H9 (cell line): ENCODE measurements at regions not wholly inside any gene's neighbourhood (a gene's known extent, or its start where the extent isn't known, plus 50 kb on each side); places are given as distances from the start of the nearest gene placed in this dataset.

Experiments
- DNase-seq: peaks from one replicate; pipeline ENCODE4 v3.0.0-alpha.2; 2017
- H2AFZ ChIP-seq: one replicate; pipeline ENCODE4 v1.6.1; 2013; ENCODE audit warnings: mild to moderate bottlenecking, low read length, control low read depth, moderate library complexity
- H2AK5ac ChIP-seq: 2 replicates; pipeline ENCODE4 v1.6.1; 2013; ENCODE audit warnings: low read length, control low read depth, mixed read lengths; ENCODE audit not compliant: insufficient read length
- H2BK120ac ChIP-seq: one replicate; pipeline ENCODE4 v1.6.1; 2013; ENCODE audit warnings: low read depth, mild to moderate bottlenecking, low read length, control low read depth, inconsistent platforms; ENCODE audit not compliant: poor library complexity, severe bottlenecking
- H2BK12ac ChIP-seq: 2 replicates; pipeline ENCODE4 v1.6.1; 2013; ENCODE audit warnings: low read length, control low read depth, mixed read lengths, low read depth; ENCODE audit not compliant: insufficient read length
- H2BK15ac ChIP-seq: 2 replicates; pipeline ENCODE4 v1.6.1; 2013; ENCODE audit warnings: low read depth, low read length, control low read depth
- H2BK20ac ChIP-seq: one replicate; pipeline ENCODE4 v1.6.1; 2013; ENCODE audit warnings: low read depth, mild to moderate bottlenecking, low read length, control low read depth, inconsistent platforms; ENCODE audit not compliant: poor library complexity, severe bottlenecking
- H2BK5ac ChIP-seq: 2 replicates; pipeline ENCODE4 v1.6.1; 2013; ENCODE audit warnings: low read length, control low read depth, mixed read lengths; ENCODE audit not compliant: insufficient read length
- H3K14ac ChIP-seq: 2 replicates; pipeline ENCODE4 v1.6.1; 2013; ENCODE audit warnings: low read length, control low read depth; ENCODE audit not compliant: insufficient read depth
- H3K18ac ChIP-seq: 2 replicates; pipeline ENCODE4 v1.6.1; 2013; ENCODE audit warnings: low read depth, mild to moderate bottlenecking, mixed read lengths, low read length, control low read depth; ENCODE audit not compliant: insufficient read length
- H3K23ac ChIP-seq: 2 replicates; pipeline ENCODE4 v1.6.1; 2013; ENCODE audit warnings: low read length, control low read depth, mixed read lengths, low read depth; ENCODE audit not compliant: insufficient read length
- H3K23me2 ChIP-seq: 2 replicates; pipeline ENCODE4 v1.6.1; 2013; ENCODE audit warnings: low read depth, mild to moderate bottlenecking, mixed read lengths, low read length, control low read depth; ENCODE audit not compliant: insufficient read length, poor library complexity, severe bottlenecking
- H3K27ac ChIP-seq: 2 replicates; pipeline ENCODE4 v1.5.1; 2013; ENCODE audit warnings: low read length, control low read depth, mixed read lengths, low read depth; ENCODE audit not compliant: insufficient read length
- H3K27me3 ChIP-seq: 2 replicates; pipeline ENCODE4 v1.6.1; 2013; ENCODE audit warnings: low read length, control low read depth, inconsistent platforms; ENCODE audit not compliant: insufficient read depth
- H3K4ac ChIP-seq: 2 replicates; pipeline ENCODE4 v1.6.1; 2013; ENCODE audit warnings: low read depth, mild to moderate bottlenecking, control low read depth, inconsistent platforms, low read length, moderate library complexity
- H3K4me1 ChIP-seq: 2 replicates; pipeline ENCODE4 v1.6.1; 2013; ENCODE audit warnings: low read length, control low read depth, inconsistent platforms; ENCODE audit not compliant: insufficient read depth
- H3K4me2 ChIP-seq: 2 replicates; pipeline ENCODE4 v1.6.1; 2013; ENCODE audit warnings: low read length, control low read depth, mixed read lengths; ENCODE audit not compliant: insufficient read length, insufficient read depth
- H3K56ac ChIP-seq: 2 replicates; pipeline ENCODE4 v1.6.1; 2013; ENCODE audit warnings: low read depth, mild to moderate bottlenecking, mixed read lengths, low read length, control low read depth; ENCODE audit not compliant: insufficient read length
- H3K79me1 ChIP-seq: 2 replicates; pipeline ENCODE4 v1.6.1; 2013; ENCODE audit warnings: low read depth, mild to moderate bottlenecking, moderate library complexity, low read length, control low read depth, inconsistent platforms; ENCODE audit not compliant: insufficient read depth, poor library complexity, severe bottlenecking
- H3K79me2 ChIP-seq: 2 replicates; pipeline ENCODE4 v1.6.1; 2013; ENCODE audit warnings: low read length, control low read depth, inconsistent platforms; ENCODE audit not compliant: insufficient read depth
- H3K9ac ChIP-seq: 2 replicates; pipeline ENCODE4 v1.6.1; 2013; ENCODE audit warnings: low read length, control low read depth, mixed read lengths; ENCODE audit not compliant: insufficient read length; ENCODE audit errors: extremely low read depth
- H3K9me3 ChIP-seq: one replicate; pipeline ENCODE4 v1.6.1; 2013; ENCODE audit warnings: low read depth, low read length, inconsistent platforms; ENCODE audit not compliant: control insufficient read depth
- H3T11ph ChIP-seq: one replicate; pipeline ENCODE4 v1.6.1; 2013; ENCODE audit warnings: mild to moderate bottlenecking, low read length, control low read depth, inconsistent platforms
- H4K20me1 ChIP-seq: one replicate; pipeline ENCODE4 v1.6.1; 2013; ENCODE audit not compliant: control insufficient read depth, insufficient read length, insufficient read depth
- H4K5ac ChIP-seq: 2 replicates; pipeline ENCODE4 v1.6.1; 2013; ENCODE audit warnings: low read depth, mild to moderate bottlenecking, mixed read lengths, low read length, control low read depth; ENCODE audit not compliant: insufficient read length
- H4K8ac ChIP-seq: replicated peaks from 2 replicates; pipeline ENCODE4 v1.6.1; 2013; ENCODE audit warnings: low read length, control low read depth, mixed read lengths, low read depth; ENCODE audit not compliant: insufficient read length
- H4K91ac ChIP-seq: 2 replicates; pipeline ENCODE4 v1.6.1; 2013; ENCODE audit warnings: low read depth, mild to moderate bottlenecking, moderate library complexity, mixed read lengths, low read length, control low read depth; ENCODE audit not compliant: insufficient read length
- H3K27ac Mint-ChIP-seq, 3 experiments: 2 replicates in 2 of 3; 3 replicates in 1 of 3; pipeline ENCODE4 v1.8.0; 2020 to 2021; ENCODE audit warnings: mixed read lengths in 3 of 3, mild to moderate bottlenecking in 1 of 3, moderate library complexity in 1 of 3
- H3K27me3 Mint-ChIP-seq: 2 replicates; pipeline ENCODE4 v1.8.0; 2021; ENCODE audit warnings: low read depth, mild to moderate bottlenecking, moderate library complexity, mixed read lengths
- H3K36me3 Mint-ChIP-seq, 3 experiments: 2 replicates in 2 of 3; 3 replicates in 1 of 3; pipeline ENCODE4 v1.8.0; 2020 to 2021; ENCODE audit warnings: low read depth in 3 of 3, mixed read lengths in 3 of 3; ENCODE audit not compliant: insufficient read depth in 1 of 3
- H3K4me1 Mint-ChIP-seq, 2 experiments: 2 replicates each; pipeline ENCODE4 v1.8.0; 2020; ENCODE audit warnings: mixed read lengths in 2 of 2
- H3K4me3 Mint-ChIP-seq, 2 experiments: 2 replicates in 1 of 2; 3 replicates in 1 of 2; pipeline ENCODE4 v1.8.0; 2020 to 2021; ENCODE audit warnings: mild to moderate bottlenecking in 2 of 2, mixed read lengths in 2 of 2, moderate library complexity in 1 of 2
- H3K9me3 Mint-ChIP-seq, 2 experiments: 2 replicates in 1 of 2; 3 replicates in 1 of 2; pipeline ENCODE4 v1.8.0; 2020; ENCODE audit warnings: mild to moderate bottlenecking in 2 of 2, mixed read lengths in 2 of 2, moderate library complexity in 1 of 2
- CTCF ChIP-seq: fragments of 200-600 bp; sonication (generic); conservative IDR thresholded peaks from 3 replicates; pipeline ENCODE4 v1.8.0; 2021; ENCODE audit warnings: antibody characterized with exemption, mild to moderate bottlenecking
- WGBS: extraction: QIAGEN DNeasy Blood & Tissue Kit; methylation state at CpG from one replicate; pipeline ENCODE4 v1.1.7; 2013; ENCODE audit warnings: missing lambda C conversion rate, low lambda C conversion rate, mixed read lengths; ENCODE audit not compliant: insufficient read length; ENCODE audit errors: extremely low coverage; 5-methylcytosine and 5-hydroxymethylcytosine counted together

- no peak overlapping the region for H3K4me3 Mint-ChIP-seq
- DNase-seq = no peak
- H3K79me2 ChIP-seq = no peaks in the 10 kb centered on the region
Measured at GRCh38 chr1:170230323-170230722, 84.6 kb downstream of the NTMT2 start.

More at GRCh38 chr1:170230323-170230722, 84.6 kb downstream of the NTMT2 start:
- Histone ChIP-seq H2BK20ac (no peak overlapping the region), H3K56ac (no peak overlapping the region), H3T11ph (no peak overlapping the region), H3K23me2 (no peaks in the 10 kb centered on the region), H3K4me1 (no peaks in the 10 kb centered on the region; the same call in 1 of the 2 replicates), H2BK5ac (no peak overlapping the region), H4K20me1 (no peaks in the 10 kb centered on the region), H3K4me2 (no peak overlapping the region), H2BK120ac (no peak overlapping the region), H3K9ac (no peak overlapping the region), H2BK15ac (no peak overlapping the region), H3K27ac (no peak overlapping the region), H3K18ac (no peak overlapping the region), H3K9me3 (no peaks in the 10 kb centered on the region), H3K23ac (no peak overlapping the region), H2AFZ (no peak overlapping the region), H4K8ac (no peak overlapping the region), H3K27me3 (no peaks in the 10 kb centered on the region), H4K5ac (no peak overlapping the region), H2AK5ac (no peak overlapping the region), H4K91ac (no peak overlapping the region), H2BK12ac (no peak overlapping the region), H3K14ac (no peak overlapping the region), H3K4ac (no peak overlapping the region), H3K79me1 (no peaks in the 10 kb centered on the region)
- no peak for TF ChIP-seq CTCF
- H3K27me3 Mint-ChIP-seq = no peaks in the 10 kb centered on the region
- no CpG with 5 or more reads among the region's 1 CpG for WGBS
- no peaks in the 10 kb centered on the region for H3K36me3 Mint-ChIP-seq
- no peaks in the 10 kb centered on the region for H3K9me3 Mint-ChIP-seq
- H3K4me1 Mint-ChIP-seq = no peaks in the 10 kb centered on the region
- no peak overlapping the region for H3K27ac Mint-ChIP-seq
